Retinal pigment epithelial cell (primary cell): ENCODE measurements at regions not wholly inside any gene's neighbourhood (a gene's known extent, or its start where the extent isn't known, plus 50 kb on each side); places are given as distances from the start of the nearest gene placed in this dataset.

ENCODE experiments used
- DNase-seq: peaks from one replicate; pipeline ENCODE4 v3.0.0-alpha.2; 2010; ENCODE audit warnings: low read depth
- H3K4me3 ChIP-seq: 2 replicates; pipeline ENCODE4 v1.5.1; 2011; ENCODE audit warnings: mild to moderate bottlenecking, low read length, control low read depth, moderate library complexity
- CTCF ChIP-seq: conservative IDR thresholded peaks from 2 replicates; pipeline ENCODE4 v1.5.1; 2011; ENCODE audit warnings: low read depth, low read length, control low read depth, inconsistent platforms

DNA sequence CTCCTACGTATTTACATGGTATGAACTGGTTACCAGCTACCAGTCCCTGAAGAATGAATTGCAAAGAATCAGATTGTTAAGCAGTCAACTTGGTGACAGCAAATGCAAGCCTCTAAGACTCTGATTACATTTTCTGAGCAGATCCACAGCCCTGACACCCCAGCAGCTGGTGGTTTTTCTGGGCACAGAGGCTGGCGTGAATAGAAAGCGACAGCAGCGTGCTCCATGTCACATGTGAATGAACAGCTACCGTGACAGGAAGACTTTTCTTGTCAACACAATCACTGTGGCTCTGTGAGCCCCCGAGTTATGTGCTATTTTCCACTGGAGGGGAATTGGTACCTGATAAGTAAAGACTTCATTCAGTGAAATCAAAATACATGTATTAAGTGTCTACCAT is 93.2 kb upstream of the CBLN2 start:
- no peak for DNase-seq

DNA sequence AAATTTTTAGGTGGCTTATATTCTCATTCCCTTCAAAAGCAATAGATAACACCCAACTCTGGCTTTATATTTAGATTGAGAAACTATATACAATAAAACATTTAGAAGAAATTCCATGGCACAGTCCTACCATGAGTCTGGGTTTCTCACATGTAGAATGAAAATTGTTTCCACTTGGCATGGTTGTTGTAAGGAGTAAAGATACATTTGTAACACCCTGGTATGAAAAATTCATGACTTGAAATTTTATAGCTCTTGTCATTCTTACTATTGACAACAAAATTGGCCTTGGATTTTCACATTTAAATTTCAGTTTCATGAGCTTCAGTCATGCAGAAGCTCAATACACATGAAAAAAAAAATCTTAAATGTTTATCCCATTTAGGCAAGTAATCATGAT is 92.5 kb upstream of the CBLN2 start:
- no peak for DNase-seq
- TF ChIP-seq CTCF: no peak
- H3K4me3 ChIP-seq: no peak overlapping the region

More for the DNA sequence above, 93.2 kb upstream of the CBLN2 start:
- no peak for TF ChIP-seq CTCF
- H3K4me3 ChIP-seq: no peak overlapping the region

DNA sequence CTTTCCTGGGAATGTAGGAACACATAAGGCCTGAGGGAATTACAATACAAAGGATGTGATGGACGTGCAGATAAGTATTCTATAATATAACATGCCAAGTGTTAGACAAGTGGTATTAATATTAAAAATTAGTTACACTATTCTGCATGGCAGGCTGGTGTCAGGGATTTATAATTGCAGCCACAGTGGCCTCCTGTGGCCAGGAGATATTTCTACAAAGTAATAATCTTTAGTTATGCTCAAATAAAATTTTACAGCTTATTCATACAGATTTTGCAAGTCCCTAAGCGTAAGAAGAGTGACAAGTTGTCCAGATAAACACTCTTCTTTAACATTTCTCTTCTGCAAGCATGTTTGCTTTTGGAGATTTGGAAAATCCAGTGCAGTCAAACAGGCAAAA is 90.4 kb upstream of the CBLN2 start:
- TF ChIP-seq CTCF: no peak
- no peak for DNase-seq
- no peak overlapping the region for H3K4me3 ChIP-seq

DNA sequence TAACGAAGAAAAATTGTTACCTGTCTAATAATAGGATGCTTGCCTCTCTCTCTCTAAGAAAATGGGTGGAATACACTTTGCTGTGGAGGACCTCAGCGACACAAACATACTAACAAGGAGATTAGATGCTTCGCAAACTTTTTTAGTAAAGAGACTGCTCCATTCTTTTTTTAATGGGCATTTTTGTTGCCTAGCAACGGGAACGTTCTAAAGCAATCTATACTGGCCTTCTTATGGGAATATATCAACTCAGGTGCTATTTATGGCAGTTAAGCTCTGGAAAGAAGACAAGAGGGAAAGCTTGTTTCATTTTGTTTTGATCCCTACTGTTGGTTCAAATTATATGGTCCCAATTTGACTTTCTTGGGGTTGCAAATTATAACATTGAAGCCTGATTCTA is 86.8 kb upstream of the CBLN2 start:
- no peak for DNase-seq
- H3K4me3 ChIP-seq: no peak overlapping the region
- TF ChIP-seq CTCF: no peak

- DNase-seq: no peak
- TF ChIP-seq CTCF: no peak
- no peak overlapping the region for H3K4me3 ChIP-seq
Measured at GRCh38 chr18:72623444-72623843, 79.3 kb upstream of the CBLN2 start.

DNA sequence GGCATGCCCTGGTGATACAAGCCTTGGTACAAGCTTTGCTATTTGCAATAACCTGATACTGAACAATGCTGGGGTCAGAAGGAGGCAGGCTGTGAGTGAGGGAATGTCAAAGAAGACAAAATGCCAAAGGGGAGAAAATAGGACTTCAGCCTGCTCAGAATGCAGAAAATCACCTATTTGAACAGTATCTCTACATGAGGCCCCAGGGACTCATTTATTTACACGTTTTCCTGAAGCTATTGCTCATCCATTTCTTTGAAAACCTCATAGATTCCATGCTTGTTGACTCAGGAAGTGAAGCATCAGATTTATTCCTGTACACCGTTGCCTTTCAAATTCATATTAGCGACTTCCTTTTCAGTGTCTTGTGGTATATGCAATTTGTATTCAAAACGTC is 69.4 kb upstream of the CBLN2 start:
- no peak for TF ChIP-seq CTCF
- H3K4me3 ChIP-seq: no peak overlapping the region
- no peak for DNase-seq

DNA sequence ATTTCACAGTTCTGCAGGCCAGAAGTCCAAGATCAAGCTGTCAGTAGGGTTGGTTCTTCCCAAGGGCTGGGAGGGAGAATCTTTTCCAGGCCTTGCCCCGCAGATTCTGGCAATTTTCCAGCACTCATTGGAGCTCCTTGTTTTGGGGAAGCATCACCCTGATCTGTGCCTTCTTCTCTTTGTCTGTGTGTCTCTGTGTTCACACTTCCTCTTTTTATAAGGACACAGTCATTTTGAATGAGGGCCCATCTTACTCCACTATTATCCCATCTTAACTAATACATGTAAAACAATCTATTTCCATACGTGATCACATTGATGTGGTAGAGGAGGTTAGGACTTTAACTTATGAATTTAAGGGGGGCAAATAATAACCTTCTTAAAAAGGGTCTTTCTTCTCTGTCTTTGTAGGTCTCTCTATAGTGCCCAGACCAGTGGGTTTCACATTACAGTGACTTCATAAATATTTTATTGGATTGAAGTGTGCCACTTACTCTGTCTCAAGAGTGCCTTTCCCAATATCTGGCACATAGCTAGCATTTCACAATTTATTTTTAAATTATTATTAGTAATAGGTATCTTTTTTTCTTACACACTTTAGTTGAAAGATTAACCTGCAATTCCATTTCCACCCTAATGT is 68.9 kb upstream of the CBLN2 start:
- no peak for TF ChIP-seq CTCF
- DNase-seq: no peak
- H3K4me3 ChIP-seq: no peak overlapping the region
